ENCODE measurements at regions not wholly inside any gene's neighbourhood (a gene's known extent, or its start where the extent isn't known, plus 50 kb on each side); places are given as distances from the start of the nearest gene placed in this dataset.

GRCh38 chr10:78263521-78263988 lies 229.9 kb downstream of the RPS24 start:
- no peak for DNase-seq (ENCODE audit: extremely low spot score)
- no peak for TF ChIP-seq BHLHE40 (IDR thresholded peaks at IDR 0.05; ENCODE audit: borderline replicate concordance)
- no peak for TF ChIP-seq TARDBP (IDR thresholded peaks at IDR 0.05)
- no peak for TF ChIP-seq L3MBTL2 (conservative IDR thresholded peaks at IDR 0.05)
- no peak for TF ChIP-seq FOXA1 (IDR thresholded peaks at IDR 0.05)
- no peak for TF ChIP-seq SP1 (IDR thresholded peaks at IDR 0.05)
- no peak for TF ChIP-seq PKNOX1 (IDR thresholded peaks at IDR 0.05)
- CTCF ChIA-PET = interaction anchor here (1.0 kb wide), 1 partner anchor 136 kb away, joined by 5 read pairs; no protein-coding TSS in a partner anchor
- POLR2A ChIA-PET = no interaction called here

GRCh38 chr10:78264361-78264760 lies 230.7 kb downstream of the RPS24 start:
- ChIA-PET CTCF (no interaction called here), POLR2A (no interaction called here)
- no peak for DNase-seq (ENCODE audit: extremely low spot score)
- TF ChIP-seq ELF4 (IDR thresholded peaks at IDR 0.05) = no peak
- no peak for TF ChIP-seq LEF1 (IDR thresholded peaks at IDR 0.05; ENCODE audit: borderline replicate concordance)
- TF ChIP-seq SP1 (IDR thresholded peaks at IDR 0.05) = no peak
- TF ChIP-seq SUZ12 (IDR thresholded peaks at IDR 0.05) = no peak
- TF ChIP-seq L3MBTL2 (conservative IDR thresholded peaks at IDR 0.05) = no peak
- no peak for TF ChIP-seq HDGF (IDR thresholded peaks at IDR 0.05; ENCODE audit: borderline replicate concordance)

GRCh38 chr10:78266741-78267469 lies 233.2 kb downstream of the RPS24 start:
- ChIA-PET POLR2A (no interaction called here), CTCF (no interaction called here)
- TF ChIP-seq PKNOX1 (IDR thresholded peaks at IDR 0.05) = no peak
- no peak for TF ChIP-seq FOXA1 (IDR thresholded peaks at IDR 0.05)
- TF ChIP-seq SUZ12 (IDR thresholded peaks at IDR 0.05) = no peak
- TF ChIP-seq FOXM1 (IDR thresholded peaks at IDR 0.05; ENCODE audit: borderline replicate concordance) = no peak
- TF ChIP-seq HDGF (IDR thresholded peaks at IDR 0.05; ENCODE audit: borderline replicate concordance) = no peak
- no peak for TF ChIP-seq LEF1 (IDR thresholded peaks at IDR 0.05; ENCODE audit: borderline replicate concordance)
- TF ChIP-seq ARNT (IDR thresholded peaks at IDR 0.05) = no peak
- TF ChIP-seq ZNF384 (IDR thresholded peaks at IDR 0.05) = no peak
- no peak for TF ChIP-seq BHLHE40 (IDR thresholded peaks at IDR 0.05; ENCODE audit: borderline replicate concordance)
- TF ChIP-seq SP1 (IDR thresholded peaks at IDR 0.05) = no peak
- TF ChIP-seq TARDBP (IDR thresholded peaks at IDR 0.05) = no peak
- TF ChIP-seq ELF4 (IDR thresholded peaks at IDR 0.05) = no peak
- TF ChIP-seq FOXK2 (IDR thresholded peaks at IDR 0.05) = no peak
- no peak for TF ChIP-seq NFRKB (IDR thresholded peaks at IDR 0.05)
- no peak for TF ChIP-seq L3MBTL2 (conservative IDR thresholded peaks at IDR 0.05)
- DNase-seq (ENCODE audit: extremely low spot score) = no peak

- TF ChIP-seq PKNOX1 (IDR thresholded peaks at IDR 0.05) (no peak), ELF4 (IDR thresholded peaks at IDR 0.05) (no peak), ARNT (IDR thresholded peaks at IDR 0.05) (no peak), HDGF (IDR thresholded peaks at IDR 0.05; ENCODE audit: borderline replicate concordance) (no peak), FOXK2 (IDR thresholded peaks at IDR 0.05) (no peak), SP1 (IDR thresholded peaks at IDR 0.05) (no peak), FOXM1 (IDR thresholded peaks at IDR 0.05; ENCODE audit: borderline replicate concordance) (no peak), LEF1 (IDR thresholded peaks at IDR 0.05; ENCODE audit: borderline replicate concordance) (no peak), BHLHE40 (IDR thresholded peaks at IDR 0.05; ENCODE audit: borderline replicate concordance) (no peak), FOXA1 (IDR thresholded peaks at IDR 0.05) (no peak), TARDBP (IDR thresholded peaks at IDR 0.05) (no peak), NFRKB (IDR thresholded peaks at IDR 0.05) (no peak)
- POLR2A ChIA-PET = no interaction called here
- CTCF ChIA-PET = no interaction called here
- DNase-seq (ENCODE audit: extremely low spot score) = no peak
These were observed 233.9 kb downstream of the RPS24 start for GRCh38 chr10:78267598-78267997.

- no peak for DNase-seq (ENCODE audit: extremely low spot score)
- CTCF ChIA-PET = no interaction called here
These were observed 235.4 kb downstream of the RPS24 start for GRCh38 chr10:78269060-78269459.

More at GRCh38 chr10:78269060-78269459, 235.4 kb downstream of the RPS24 start:
- TF ChIP-seq PKNOX1 (IDR thresholded peaks at IDR 0.05) (no peak), FOXM1 (IDR thresholded peaks at IDR 0.05; ENCODE audit: borderline replicate concordance) (no peak), ZNF384 (IDR thresholded peaks at IDR 0.05) (no peak), L3MBTL2 (conservative IDR thresholded peaks at IDR 0.05) (no peak), BHLHE40 (IDR thresholded peaks at IDR 0.05; ENCODE audit: borderline replicate concordance) (no peak), TARDBP (IDR thresholded peaks at IDR 0.05) (no peak), ARNT (IDR thresholded peaks at IDR 0.05) (no peak), LEF1 (IDR thresholded peaks at IDR 0.05; ENCODE audit: borderline replicate concordance) (no peak), SP1 (IDR thresholded peaks at IDR 0.05) (no peak), FOXA1 (IDR thresholded peaks at IDR 0.05) (no peak), CTBP1 (IDR thresholded peaks at IDR 0.05; ENCODE audit: borderline replicate concordance) (no peak), HDGF (IDR thresholded peaks at IDR 0.05; ENCODE audit: borderline replicate concordance) (no peak)
- POLR2A ChIA-PET = no interaction called here

Measured in HEK293T (cell line).